WTC11 (cell line): ENCODE measurements at regions not wholly inside any gene's neighbourhood (a gene's known extent, or its start where the extent isn't known, plus 50 kb on each side); places are given as distances from the start of the nearest gene placed in this dataset.

Experiments
- ATAC-seq: fragments of 200-7000 bp; cut with Tn5 transposase; 2 replicates; pipeline ENCODE4 v1.10.0; 2021; ENCODE audit warnings: mild to moderate bottlenecking, moderate library complexity
- CTCF ChIA-PET: fragments of 300-600 bp; sonication (Branson Sonifier 250); formaldehyde crosslinking; loops from one replicate; lab custom pipeline; 2021; ENCODE audit warnings: antibody characterized with exemption; lab: Charles Lee
- POLR2A ChIA-PET: fragments of 350-600 bp; sonication (Branson Sonifier 250); formaldehyde crosslinking; loops from one replicate; lab custom pipeline; 2021; ENCODE audit warnings: antibody characterized with exemption; lab: Charles Lee
- DNase-seq: peaks from one replicate; pipeline ENCODE4 v3.0.0; 2021; ENCODE audit warnings: low spot score
- H3K27ac Mint-ChIP-seq: 2 replicates; pipeline ENCODE4 v1.8.0; 2021; ENCODE audit warnings: mixed read lengths
- H3K27me3 Mint-ChIP-seq: 2 replicates; pipeline ENCODE4 v1.8.0; 2021; ENCODE audit warnings: low read depth, mild to moderate bottlenecking, moderate library complexity, mixed read lengths
- H3K36me3 Mint-ChIP-seq: 2 replicates; pipeline ENCODE4 v1.8.0; 2021; ENCODE audit warnings: mixed read lengths
- H3K4me1 Mint-ChIP-seq: 2 replicates; pipeline ENCODE4 v1.8.0; 2022; ENCODE audit warnings: mixed read lengths
- H3K4me3 Mint-ChIP-seq: 2 replicates; pipeline ENCODE4 v1.8.0; 2021; ENCODE audit warnings: mild to moderate bottlenecking, moderate library complexity, mixed read lengths
- H3K9me3 Mint-ChIP-seq: 2 replicates; pipeline ENCODE4 v1.8.0; 2021; ENCODE audit warnings: mixed read lengths
- CBFB ChIP-seq: sonication (generic); formaldehyde crosslinking; IDR thresholded peaks from 2 replicates; pipeline ENCODE4 v1.8.1; 2022; ENCODE audit warnings: mild to moderate bottlenecking, low read depth, missing genetic modification reagents
- ESRRA ChIP-seq: sonication (generic); formaldehyde crosslinking; IDR thresholded peaks from 2 replicates; pipeline ENCODE4 v1.8.1; 2022; ENCODE audit warnings: mild to moderate bottlenecking, missing genetic modification reagents, borderline replicate concordance
- MYBL2 ChIP-seq: sonication (generic); formaldehyde crosslinking; IDR thresholded peaks from 2 replicates; pipeline ENCODE4 v1.8.1; 2023; ENCODE audit warnings: mild to moderate bottlenecking, moderate library complexity, missing genetic modification reagents
- NFE2L1 ChIP-seq: sonication (generic); formaldehyde crosslinking; IDR thresholded peaks from 2 replicates; pipeline ENCODE4 v1.8.1; 2023; ENCODE audit warnings: missing genetic modification reagents
- NR1H2 ChIP-seq: sonication (generic); formaldehyde crosslinking; IDR thresholded peaks from 2 replicates; pipeline ENCODE4 v1.9.0; 2021; ENCODE audit warnings: mild to moderate bottlenecking, moderate library complexity, missing genetic modification reagents
- SMAD3 ChIP-seq: sonication (generic); formaldehyde crosslinking; IDR thresholded peaks from 2 replicates; pipeline ENCODE4 v1.8.0; 2022; ENCODE audit warnings: missing genetic modification reagents, mild to moderate bottlenecking, borderline replicate concordance
- SMAD4 ChIP-seq: sonication (generic); formaldehyde crosslinking; IDR thresholded peaks from 2 replicates; pipeline ENCODE4 v1.8.0; 2022; ENCODE audit warnings: mild to moderate bottlenecking, missing genetic modification reagents
- TEAD1 ChIP-seq: sonication (generic); formaldehyde crosslinking; IDR thresholded peaks from 2 replicates; pipeline ENCODE4 v1.8.0; 2022; ENCODE audit warnings: mild to moderate bottlenecking, missing genetic modification reagents
- ZNF121 ChIP-seq: sonication (generic); formaldehyde crosslinking; IDR thresholded peaks from 2 replicates; pipeline ENCODE4 v1.8.0; 2023; ENCODE audit warnings: missing genetic modification reagents
- ZNF138 ChIP-seq: sonication (generic); formaldehyde crosslinking; conservative IDR thresholded peaks from 2 replicates; pipeline ENCODE4 v1.8.1; 2022; ENCODE audit warnings: mild to moderate bottlenecking, moderate library complexity, missing genetic modification reagents
- TF ChIP-seq, protein P1 (sequence below): sonication (generic); formaldehyde crosslinking; IDR thresholded peaks from 2 replicates; pipeline ENCODE4 v1.8.1; 2023; ENCODE audit warnings: mild to moderate bottlenecking, missing genetic modification reagents, moderate library complexity
- TF ChIP-seq, protein P2 (sequence below): sonication (generic); formaldehyde crosslinking; IDR thresholded peaks from 2 replicates; pipeline ENCODE4 v1.8.0; 2022; ENCODE audit warnings: mild to moderate bottlenecking, missing genetic modification reagents
- TF ChIP-seq, protein P3 (sequence below): sonication (generic); formaldehyde crosslinking; IDR thresholded peaks from 2 replicates; pipeline ENCODE4 v1.8.0; 2022; ENCODE audit warnings: mild to moderate bottlenecking, missing genetic modification reagents
- TF ChIP-seq, protein P4 (sequence below): fragments of 200-600 bp; IDR thresholded peaks from 2 replicates; pipeline ENCODE4 v1.8.0; 2022; ENCODE audit warnings: antibody characterized with exemption
- TF ChIP-seq, protein P5 (sequence below): sonication (generic); formaldehyde crosslinking; IDR thresholded peaks from 2 replicates; pipeline ENCODE4 v1.8.0; 2023; ENCODE audit warnings: missing genetic modification reagents, mild to moderate bottlenecking, borderline replicate concordance
- TF ChIP-seq, protein P6 (sequence below): sonication (generic); formaldehyde crosslinking; IDR thresholded peaks from 2 replicates; pipeline ENCODE4 v1.8.1; 2022; ENCODE audit warnings: low read depth, mild to moderate bottlenecking, moderate library complexity, missing genetic modification reagents, borderline replicate concordance
- TF ChIP-seq, protein P7 (sequence below): sonication (generic); formaldehyde crosslinking; IDR thresholded peaks from 2 replicates; pipeline ENCODE4 v1.8.1; 2022; ENCODE audit warnings: missing genetic modification reagents, borderline replicate concordance

DNA sequence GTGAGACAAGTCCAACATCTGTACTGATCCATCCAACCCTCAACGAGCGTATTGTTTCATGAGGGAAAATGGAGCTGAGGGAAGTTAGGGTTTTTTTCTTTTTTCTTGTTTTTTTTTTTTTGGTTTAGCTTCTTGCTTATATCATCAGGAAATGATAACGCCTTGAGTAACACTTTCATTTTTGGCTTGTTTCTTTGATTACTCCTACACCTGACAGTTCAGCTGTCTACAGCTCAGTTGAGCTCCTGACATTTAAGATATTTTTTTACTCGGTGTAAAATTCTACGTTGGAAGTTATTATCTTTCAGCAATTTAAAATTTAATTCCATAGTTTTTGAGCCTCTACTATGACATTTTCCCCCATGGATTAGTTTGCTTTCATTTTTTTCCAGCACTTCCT, 691.0 kb upstream of the HTR2C start:
- Mint-ChIP-seq H3K4me3 (no peak overlapping the region), H3K9me3 (0 out of 2 replicates have a peak, but pooled peaks cover 5% of the 10 kb centered on the region), H3K4me1 (peaks cover 4% of the 10 kb centered on the region), H3K36me3 (peaks cover 5% of the 10 kb centered on the region), H3K27me3 (no peaks in the 10 kb centered on the region), H3K27ac (no peak overlapping the region)
- POLR2A ChIA-PET: no interaction called here
- DNase-seq (no peak), ATAC-seq (no peak)
- CTCF ChIA-PET: no interaction called here
- TF ChIP-seq ZNF138 (no peak), SMAD3 (CRISPR knock-in tag) (no peak), MYBL2 (no peak), ESRRA (CRISPR knock-in tag) (no peak), CBFB (CRISPR knock-in tag) (no peak)
- TF ChIP-seq, protein P1, sequence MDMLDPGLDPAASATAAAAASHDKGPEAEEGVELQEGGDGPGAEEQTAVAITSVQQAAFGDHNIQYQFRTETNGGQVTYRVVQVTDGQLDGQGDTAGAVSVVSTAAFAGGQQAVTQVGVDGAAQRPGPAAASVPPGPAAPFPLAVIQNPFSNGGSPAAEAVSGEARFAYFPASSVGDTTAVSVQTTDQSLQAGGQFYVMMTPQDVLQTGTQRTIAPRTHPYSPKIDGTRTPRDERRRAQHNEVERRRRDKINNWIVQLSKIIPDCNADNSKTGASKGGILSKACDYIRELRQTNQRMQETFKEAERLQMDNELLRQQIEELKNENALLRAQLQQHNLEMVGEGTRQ (CRISPR knock-in tag): no peak
- TF ChIP-seq, protein P2, sequence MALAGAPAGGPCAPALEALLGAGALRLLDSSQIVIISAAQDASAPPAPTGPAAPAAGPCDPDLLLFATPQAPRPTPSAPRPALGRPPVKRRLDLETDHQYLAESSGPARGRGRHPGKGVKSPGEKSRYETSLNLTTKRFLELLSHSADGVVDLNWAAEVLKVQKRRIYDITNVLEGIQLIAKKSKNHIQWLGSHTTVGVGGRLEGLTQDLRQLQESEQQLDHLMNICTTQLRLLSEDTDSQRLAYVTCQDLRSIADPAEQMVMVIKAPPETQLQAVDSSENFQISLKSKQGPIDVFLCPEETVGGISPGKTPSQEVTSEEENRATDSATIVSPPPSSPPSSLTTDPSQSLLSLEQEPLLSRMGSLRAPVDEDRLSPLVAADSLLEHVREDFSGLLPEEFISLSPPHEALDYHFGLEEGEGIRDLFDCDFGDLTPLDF: no peak
- TF ChIP-seq, protein P3, sequence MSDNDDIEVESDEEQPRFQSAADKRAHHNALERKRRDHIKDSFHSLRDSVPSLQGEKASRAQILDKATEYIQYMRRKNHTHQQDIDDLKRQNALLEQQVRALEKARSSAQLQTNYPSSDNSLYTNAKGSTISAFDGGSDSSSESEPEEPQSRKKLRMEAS: no peak
- TF ChIP-seq, protein P4, sequence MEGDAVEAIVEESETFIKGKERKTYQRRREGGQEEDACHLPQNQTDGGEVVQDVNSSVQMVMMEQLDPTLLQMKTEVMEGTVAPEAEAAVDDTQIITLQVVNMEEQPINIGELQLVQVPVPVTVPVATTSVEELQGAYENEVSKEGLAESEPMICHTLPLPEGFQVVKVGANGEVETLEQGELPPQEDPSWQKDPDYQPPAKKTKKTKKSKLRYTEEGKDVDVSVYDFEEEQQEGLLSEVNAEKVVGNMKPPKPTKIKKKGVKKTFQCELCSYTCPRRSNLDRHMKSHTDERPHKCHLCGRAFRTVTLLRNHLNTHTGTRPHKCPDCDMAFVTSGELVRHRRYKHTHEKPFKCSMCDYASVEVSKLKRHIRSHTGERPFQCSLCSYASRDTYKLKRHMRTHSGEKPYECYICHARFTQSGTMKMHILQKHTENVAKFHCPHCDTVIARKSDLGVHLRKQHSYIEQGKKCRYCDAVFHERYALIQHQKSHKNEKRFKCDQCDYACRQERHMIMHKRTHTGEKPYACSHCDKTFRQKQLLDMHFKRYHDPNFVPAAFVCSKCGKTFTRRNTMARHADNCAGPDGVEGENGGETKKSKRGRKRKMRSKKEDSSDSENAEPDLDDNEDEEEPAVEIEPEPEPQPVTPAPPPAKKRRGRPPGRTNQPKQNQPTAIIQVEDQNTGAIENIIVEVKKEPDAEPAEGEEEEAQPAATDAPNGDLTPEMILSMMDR: no peak
- TF ChIP-seq, protein P5, sequence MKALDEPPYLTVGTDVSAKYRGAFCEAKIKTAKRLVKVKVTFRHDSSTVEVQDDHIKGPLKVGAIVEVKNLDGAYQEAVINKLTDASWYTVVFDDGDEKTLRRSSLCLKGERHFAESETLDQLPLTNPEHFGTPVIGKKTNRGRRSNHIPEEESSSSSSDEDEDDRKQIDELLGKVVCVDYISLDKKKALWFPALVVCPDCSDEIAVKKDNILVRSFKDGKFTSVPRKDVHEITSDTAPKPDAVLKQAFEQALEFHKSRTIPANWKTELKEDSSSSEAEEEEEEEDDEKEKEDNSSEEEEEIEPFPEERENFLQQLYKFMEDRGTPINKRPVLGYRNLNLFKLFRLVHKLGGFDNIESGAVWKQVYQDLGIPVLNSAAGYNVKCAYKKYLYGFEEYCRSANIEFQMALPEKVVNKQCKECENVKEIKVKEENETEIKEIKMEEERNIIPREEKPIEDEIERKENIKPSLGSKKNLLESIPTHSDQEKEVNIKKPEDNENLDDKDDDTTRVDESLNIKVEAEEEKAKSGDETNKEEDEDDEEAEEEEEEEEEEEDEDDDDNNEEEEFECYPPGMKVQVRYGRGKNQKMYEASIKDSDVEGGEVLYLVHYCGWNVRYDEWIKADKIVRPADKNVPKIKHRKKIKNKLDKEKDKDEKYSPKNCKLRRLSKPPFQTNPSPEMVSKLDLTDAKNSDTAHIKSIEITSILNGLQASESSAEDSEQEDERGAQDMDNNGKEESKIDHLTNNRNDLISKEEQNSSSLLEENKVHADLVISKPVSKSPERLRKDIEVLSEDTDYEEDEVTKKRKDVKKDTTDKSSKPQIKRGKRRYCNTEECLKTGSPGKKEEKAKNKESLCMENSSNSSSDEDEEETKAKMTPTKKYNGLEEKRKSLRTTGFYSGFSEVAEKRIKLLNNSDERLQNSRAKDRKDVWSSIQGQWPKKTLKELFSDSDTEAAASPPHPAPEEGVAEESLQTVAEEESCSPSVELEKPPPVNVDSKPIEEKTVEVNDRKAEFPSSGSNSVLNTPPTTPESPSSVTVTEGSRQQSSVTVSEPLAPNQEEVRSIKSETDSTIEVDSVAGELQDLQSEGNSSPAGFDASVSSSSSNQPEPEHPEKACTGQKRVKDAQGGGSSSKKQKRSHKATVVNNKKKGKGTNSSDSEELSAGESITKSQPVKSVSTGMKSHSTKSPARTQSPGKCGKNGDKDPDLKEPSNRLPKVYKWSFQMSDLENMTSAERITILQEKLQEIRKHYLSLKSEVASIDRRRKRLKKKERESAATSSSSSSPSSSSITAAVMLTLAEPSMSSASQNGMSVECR: no peak
- TF ChIP-seq, all 79 proteins: peak for 0

DNA sequence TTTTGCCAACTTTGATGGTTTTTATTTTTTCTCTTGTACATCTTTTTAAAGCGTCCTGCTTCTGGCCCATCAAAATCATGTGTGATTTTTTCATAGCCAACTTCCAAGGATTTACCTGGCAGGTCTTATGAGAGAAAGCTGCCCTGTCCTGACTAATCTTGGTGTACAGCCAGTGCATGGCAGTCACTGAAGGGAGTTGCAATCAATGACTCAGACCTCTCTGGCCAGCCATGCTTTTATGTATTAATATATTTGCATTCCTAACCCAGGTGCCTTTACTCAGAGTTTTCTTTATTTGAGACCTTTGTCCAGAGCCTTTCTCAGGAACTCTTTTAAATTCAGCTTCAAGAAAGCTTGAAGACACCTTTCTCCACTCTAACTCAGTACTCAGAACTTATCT, 691.5 kb upstream of the HTR2C start:
- H3K27me3 Mint-ChIP-seq: no peaks in the 10 kb centered on the region
- no peak overlapping the region for H3K4me3 Mint-ChIP-seq
- CTCF ChIA-PET: no interaction called here
- peaks cover 5% of the 10 kb centered on the region for H3K36me3 Mint-ChIP-seq
- H3K4me1 Mint-ChIP-seq: no peaks in the 10 kb centered on the region; the same call in 1 of the 2 replicates
- DNase-seq: no peak
- 0 out of 2 replicates have a peak, but pooled peaks cover 5% of the 10 kb centered on the region for H3K9me3 Mint-ChIP-seq
- H3K27ac Mint-ChIP-seq: no peak overlapping the region
- TF ChIP-seq NFE2L1: no peak
- TF ChIP-seq ZNF121 (CRISPR knock-in tag): no peak
- TF ChIP-seq, protein P6, sequence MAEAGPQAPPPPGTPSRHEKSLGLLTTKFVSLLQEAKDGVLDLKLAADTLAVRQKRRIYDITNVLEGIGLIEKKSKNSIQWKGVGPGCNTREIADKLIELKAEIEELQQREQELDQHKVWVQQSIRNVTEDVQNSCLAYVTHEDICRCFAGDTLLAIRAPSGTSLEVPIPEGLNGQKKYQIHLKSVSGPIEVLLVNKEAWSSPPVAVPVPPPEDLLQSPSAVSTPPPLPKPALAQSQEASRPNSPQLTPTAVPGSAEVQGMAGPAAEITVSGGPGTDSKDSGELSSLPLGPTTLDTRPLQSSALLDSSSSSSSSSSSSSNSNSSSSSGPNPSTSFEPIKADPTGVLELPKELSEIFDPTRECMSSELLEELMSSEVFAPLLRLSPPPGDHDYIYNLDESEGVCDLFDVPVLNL: no peak
- TF ChIP-seq TEAD1: no peak
- TF ChIP-seq, protein P7, sequence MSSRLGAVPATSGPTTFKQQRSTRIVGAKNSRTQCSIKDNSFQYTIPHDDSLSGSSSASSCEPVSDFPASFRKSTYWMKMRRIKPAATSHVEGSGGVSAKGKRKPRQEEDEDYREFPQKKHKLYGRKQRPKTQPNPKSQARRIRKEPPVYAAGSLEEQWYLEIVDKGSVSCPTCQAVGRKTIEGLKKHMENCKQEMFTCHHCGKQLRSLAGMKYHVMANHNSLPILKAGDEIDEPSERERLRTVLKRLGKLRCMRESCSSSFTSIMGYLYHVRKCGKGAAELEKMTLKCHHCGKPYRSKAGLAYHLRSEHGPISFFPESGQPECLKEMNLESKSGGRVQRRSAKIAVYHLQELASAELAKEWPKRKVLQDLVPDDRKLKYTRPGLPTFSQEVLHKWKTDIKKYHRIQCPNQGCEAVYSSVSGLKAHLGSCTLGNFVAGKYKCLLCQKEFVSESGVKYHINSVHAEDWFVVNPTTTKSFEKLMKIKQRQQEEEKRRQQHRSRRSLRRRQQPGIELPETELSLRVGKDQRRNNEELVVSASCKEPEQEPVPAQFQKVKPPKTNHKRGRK (CRISPR knock-in tag): no peak
- TF ChIP-seq, protein P2: no peak
- no peak for TF ChIP-seq SMAD4
- TF ChIP-seq NR1H2 (CRISPR knock-in tag): no peak
- POLR2A ChIA-PET: no interaction called here
- no peak for ATAC-seq
